GM21367 (cell line): ENCODE measurements at regions not wholly inside any gene's neighbourhood (a gene's known extent, or its start where the extent isn't known, plus 50 kb on each side); places are given as distances from the start of the nearest gene placed in this dataset.

ENCODE experiments used
- ATAC-seq: cut with Tn5 transposase; IDR thresholded peaks from one replicate; pipeline ENCODE4 v1.9.1; 2021; ENCODE audit not compliant: unreplicated experiment

GRCh38 chr2:16716944-16717343, 51.3 kb upstream of the CYRIA start:
- ATAC-seq = no peak

DNA sequence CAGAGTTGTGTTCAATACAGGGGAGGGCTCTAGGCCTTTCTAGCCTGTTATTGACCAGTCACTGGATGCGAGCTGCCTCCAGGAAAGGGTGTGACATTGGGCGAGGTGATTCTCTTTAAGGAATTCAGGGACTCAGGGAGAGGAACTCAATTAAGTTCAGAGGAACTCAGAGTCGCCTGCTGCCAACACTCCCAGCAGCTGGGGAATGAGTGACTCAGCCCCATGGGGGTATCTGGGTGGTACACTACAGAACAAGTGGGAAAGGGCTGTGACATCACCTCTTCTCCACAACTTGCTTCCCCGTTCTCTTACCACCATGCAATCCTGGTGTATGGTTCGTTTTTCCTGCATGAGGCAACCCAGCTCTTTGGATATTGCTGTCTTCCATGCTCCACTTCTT, 50.4 kb upstream of the CYRIA start:
- ATAC-seq = no peak
